ENCODE measurements at regions not wholly inside any gene's neighbourhood (a gene's known extent, or its start where the extent isn't known, plus 50 kb on each side); places are given as distances from the start of the nearest gene placed in this dataset.
"Not testable (repeated sequence)": the region's sequence is repeated elsewhere in the genome, so short reads cannot be mapped to it uniquely, and the experiment has no call there.

DNA sequence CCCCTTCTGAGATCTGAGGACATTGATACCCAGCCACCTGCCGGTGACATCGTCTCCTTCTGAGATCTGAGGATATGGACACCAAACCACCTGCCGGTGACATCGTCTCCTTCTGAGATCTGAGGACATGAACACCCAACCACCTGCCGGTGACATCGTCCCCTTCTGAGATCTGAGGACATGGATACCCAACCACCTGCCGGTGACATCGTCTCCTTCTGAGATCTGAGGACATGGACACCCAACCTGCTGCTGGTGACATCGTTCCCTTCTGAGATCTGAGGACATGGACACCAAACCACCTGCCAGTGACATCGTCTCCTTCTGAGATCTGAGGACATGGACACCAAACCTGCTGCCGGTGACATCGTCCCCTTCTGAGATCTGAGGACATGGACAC lies 396.1 kb upstream of the TNRC6C start:
- not testable (repeated sequence) for DNase-seq

DNA sequence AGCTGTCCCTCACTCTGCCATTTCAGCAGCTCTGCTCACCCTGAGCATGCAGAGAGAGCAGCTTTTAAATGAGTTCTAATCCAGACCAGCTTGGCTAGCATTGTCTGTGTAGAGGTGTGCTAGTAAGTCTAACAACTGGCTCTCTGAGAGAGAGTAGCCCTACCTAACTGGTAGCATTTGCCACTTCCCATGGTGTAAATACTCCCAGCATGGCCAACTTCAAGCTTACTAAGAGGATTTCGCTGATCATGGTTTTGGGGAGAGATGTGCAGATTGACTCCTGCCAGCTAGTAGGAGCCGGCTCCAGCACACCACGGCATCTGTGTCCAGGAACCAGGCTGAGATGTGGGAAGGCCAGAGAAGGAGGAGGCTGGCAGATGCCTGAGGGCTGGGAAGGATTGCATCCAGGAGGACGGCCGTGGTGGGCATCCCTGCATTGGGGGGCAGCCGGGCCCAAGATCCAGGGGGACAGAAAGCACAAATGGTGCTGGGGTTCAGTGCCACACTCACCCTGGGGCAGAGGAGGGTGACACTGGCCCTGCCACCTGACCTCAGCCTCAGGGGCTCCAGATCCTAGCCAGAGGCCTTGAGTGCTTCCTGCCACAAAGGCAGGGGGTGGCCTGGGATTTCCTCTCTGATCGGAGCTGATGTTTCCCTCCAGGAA lies 394.9 kb upstream of the TNRC6C start:
- no peak for DNase-seq

DNA sequence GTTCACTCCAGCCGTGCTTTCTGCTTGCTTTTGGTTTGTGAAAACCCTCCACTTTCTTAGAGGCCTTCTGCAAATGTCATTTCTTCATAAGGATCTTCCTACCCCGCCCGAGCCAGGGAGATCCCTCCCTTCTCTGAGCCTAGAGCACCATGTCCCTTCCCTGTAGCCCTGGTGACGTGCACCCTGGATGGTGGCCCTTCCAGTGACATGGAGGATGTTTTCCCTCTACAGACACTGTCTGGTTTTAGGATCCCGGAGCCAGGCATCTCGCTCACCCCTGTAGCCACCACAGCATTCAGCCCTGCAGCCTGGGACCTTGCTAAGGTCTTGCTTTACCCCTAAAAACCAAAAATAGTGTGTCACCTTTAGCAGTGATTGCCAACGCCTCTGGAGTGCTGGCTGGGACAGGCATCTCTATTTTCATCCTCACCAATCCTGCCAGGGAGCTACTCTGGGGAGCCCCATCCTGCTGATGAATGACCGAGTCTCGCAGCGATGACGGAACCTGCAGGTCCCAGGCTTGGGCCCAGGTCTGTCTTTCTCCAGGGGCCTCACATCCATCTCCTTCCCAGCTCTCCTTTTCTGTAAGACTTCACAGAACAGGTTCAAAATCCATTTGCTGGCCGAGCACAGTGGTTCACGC lies 394.1 kb upstream of the TNRC6C start:
- DNase-seq = no peak

GRCh38 chr17:77565166-77565565 lies 393.3 kb upstream of the TNRC6C start:
- no peak for DNase-seq

- no peak for DNase-seq
Observed at GRCh38 chr17:77566151-77566550, 392.4 kb upstream of the TNRC6C start.

GRCh38 chr17:77566566-77567138 lies 391.9 kb upstream of the TNRC6C start:
- no peak for DNase-seq

- DNase-seq = no peak
Observed at GRCh38 chr17:77568540-77568939, 390.0 kb upstream of the TNRC6C start.

GRCh38 chr17:77569846-77570564 lies 388.5 kb upstream of the TNRC6C start:
- no peak for DNase-seq

- DNase-seq = no peak
Observed at GRCh38 chr17:77570565-77570898, 388.0 kb upstream of the TNRC6C start.

DNA sequence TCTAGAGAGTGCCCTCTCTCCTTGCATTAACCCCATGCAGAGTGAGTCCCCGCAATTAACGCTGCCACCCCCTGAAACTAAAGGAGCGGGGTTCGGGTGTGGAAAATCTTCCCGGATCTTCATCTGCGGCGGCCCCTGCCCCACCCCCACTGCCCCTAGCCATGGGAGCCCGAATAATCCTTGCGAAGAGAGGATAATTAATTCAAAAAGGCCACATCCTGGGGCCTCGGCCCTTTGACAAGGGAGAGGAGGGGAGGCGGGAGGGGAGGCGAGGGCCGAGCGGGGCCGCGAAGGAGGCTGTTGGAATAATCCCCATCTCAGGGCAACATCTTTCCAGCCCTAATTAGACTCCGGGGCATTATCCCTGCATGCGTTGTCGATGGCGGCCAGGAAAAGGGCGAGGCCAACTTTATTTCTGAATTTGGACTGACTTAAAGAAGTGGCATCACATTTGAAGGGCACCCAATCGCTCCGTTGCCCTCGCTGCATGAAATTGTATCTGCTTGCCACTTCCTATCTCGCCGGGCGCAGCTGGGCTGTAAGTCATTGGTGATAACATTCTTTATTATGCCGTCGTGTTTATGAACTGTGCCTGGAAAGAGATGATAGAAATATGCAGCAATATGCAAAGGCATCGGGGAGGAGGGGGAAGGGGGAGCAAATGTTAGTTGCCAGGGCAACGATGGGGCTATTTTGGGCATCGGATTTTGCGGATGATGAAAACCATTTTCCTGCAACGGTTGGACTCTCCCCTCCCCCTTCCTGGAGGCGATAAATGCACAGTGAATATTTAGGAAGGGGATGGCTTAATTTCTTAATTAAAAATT lies 387.1 kb upstream of the TNRC6C start:
- DNase-seq = no peak

DNA sequence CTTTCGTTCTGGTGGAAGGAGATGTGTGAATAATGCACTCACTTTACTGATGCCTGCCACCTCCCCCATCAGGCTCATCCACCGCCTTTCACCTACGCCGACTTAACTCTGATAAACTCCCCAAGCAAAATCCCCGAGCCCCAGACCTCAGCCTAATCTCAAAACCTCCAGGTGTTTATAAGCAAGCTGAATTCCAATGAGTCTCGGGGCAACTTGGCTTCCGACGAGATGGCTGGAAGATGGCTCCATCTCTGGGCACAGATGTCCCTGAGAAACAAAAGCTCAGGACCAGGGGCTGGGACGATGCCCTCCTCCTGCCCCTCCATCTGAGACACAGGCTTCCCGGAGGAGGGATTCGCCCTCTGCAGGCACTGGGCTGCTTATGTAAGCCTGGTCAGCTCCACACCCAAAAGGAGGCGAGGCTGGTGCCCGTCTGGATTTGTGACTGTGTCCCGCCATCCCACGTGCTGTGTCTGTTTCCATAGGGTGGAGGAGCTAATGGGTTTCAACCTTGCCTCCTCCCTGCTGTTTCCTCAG lies 386.4 kb upstream of the TNRC6C start:
- no peak for DNase-seq

GRCh38 chr17:77572851-77573250 lies 385.7 kb upstream of the TNRC6C start:
- no peak for DNase-seq

- DNase-seq = no peak
Observed at GRCh38 chr17:77577491-77577890, 381.0 kb upstream of the TNRC6C start.

DNA sequence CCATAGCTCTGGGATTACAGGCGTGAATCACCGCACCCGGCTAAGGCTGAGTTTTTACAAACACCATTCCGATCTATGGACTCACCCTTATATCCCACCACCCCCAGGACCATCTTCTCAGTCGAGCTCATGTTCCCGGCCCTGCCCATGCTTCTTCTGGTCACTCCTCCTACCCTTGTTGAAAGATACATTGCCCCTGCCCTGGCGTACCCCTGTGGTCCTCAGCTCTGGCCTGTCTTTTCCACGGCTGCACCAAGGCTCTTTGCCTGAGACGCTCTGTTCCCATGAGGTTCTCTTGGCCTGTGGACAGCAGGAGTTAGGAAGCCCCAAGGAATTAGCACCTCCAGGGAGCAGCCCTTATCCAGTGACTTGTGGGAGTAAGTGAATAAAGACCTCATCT lies 379.4 kb upstream of the TNRC6C start:
- no peak for DNase-seq

DNA sequence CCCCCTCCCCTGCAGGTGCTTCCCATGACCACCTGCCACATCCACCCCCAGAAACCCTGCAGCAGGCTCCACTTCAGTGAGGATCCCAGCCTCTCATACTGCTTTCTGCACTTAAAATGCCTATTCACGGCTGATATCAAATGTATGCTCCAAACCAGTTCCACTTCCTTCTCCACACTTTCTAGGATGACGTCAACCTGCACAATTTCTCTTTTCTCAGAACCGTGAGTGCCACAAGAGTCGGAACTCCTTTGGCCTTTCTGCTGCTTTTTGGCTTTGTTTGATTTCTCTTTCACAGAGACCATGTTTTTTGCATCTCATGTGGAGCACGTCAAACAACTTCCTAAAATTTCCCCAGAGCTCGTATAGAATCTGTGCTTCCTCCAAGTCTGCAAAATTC lies 378.8 kb upstream of the TNRC6C start:
- no peak for DNase-seq

GRCh38 chr17:77580531-77581270 lies 377.8 kb upstream of the TNRC6C start:
- DNase-seq = no peak

DNA sequence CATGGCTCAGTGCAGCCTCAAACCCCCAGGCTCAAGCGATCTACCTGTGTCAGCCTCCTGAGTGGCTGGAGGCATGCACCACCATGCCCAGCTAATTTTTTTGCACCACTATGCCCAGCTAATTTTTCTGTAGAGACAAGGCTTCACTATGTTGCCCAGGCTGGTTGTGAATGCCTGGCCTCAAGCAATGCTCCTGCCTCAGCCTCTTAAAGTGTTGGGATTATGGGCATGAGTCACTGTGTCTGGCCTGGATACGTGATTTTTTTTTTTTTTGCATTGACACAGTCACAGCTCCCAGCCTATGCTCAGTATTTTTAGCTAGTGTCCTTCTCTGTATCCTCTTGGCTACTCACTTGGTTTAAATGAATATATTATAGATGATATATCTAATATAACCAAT lies 377.0 kb upstream of the TNRC6C start:
- DNase-seq = no peak

- no peak for DNase-seq
Observed at GRCh38 chr17:77585142-77585860, 373.2 kb upstream of the TNRC6C start.

DNA sequence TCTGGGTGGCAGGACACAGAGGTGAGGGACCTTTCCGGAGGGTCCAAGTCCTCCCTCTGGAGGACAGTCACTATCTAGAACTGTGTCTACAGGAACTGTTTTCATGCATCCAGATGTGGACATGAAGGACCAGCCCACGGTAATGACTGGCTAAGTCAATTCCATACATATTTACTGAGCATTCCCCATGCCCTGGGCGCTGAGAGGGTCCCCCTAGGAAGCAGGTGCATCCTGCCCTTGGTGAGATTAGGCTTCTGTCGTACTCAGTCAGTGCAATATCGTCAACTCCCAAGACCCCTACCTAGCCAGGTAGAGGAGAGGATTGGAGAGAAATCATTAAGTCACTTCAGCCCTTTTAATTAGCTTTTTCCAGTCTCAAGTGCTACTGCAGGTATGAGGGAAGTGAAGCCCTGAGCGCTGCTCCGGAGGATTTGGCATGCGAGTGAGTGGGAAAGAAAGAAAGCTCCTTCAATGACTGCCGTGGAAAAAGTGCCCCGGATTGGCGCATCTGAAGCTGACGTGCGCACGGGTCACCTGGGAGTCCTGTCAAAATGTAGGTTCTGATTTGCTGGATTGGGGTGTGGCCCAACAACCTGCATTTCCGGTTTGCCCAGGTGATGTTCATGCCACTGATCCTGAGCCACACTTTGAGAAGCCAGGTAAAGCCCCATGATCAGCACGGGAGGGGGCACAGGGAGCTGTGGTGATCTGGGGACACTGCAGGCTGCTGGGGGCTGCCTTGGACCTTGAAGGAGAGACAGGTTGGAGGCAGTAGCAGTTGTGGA lies 367.4 kb upstream of the TNRC6C start:
- DNase-seq = no peak

GRCh38 chr17:77592106-77592865 lies 366.2 kb upstream of the TNRC6C start:
- DNase-seq = no peak
